COLO829 (cell line): ENCODE measurements at regions not wholly inside any gene's neighbourhood (a gene's known extent, or its start where the extent isn't known, plus 50 kb on each side); places are given as distances from the start of the nearest gene placed in this dataset.

Source experiments
- DNase-seq: peaks from one replicate; pipeline ENCODE4 v3.0.0; 2012; ENCODE audit warnings: low spot score

DNA sequence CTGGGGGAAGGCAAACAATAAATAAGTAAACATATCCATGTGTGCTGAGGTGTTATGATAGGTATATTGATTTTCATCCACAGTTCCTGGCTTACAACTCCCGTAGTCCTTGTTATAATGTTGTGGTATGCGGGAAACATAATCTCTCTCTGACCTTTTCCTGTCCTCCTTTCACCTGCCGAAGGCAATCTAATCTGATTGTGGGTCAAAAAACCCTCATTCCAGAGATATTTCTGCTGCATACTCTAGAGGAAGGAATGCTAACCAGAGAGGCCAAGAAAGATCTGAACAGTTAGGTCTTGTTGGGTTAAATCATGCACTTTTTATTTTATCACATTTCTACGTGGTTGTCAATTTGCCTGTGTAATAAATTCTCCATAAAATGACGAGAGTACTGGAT is 383.6 kb upstream of the SEMA6D start:
- DNase-seq: no peak

DNA sequence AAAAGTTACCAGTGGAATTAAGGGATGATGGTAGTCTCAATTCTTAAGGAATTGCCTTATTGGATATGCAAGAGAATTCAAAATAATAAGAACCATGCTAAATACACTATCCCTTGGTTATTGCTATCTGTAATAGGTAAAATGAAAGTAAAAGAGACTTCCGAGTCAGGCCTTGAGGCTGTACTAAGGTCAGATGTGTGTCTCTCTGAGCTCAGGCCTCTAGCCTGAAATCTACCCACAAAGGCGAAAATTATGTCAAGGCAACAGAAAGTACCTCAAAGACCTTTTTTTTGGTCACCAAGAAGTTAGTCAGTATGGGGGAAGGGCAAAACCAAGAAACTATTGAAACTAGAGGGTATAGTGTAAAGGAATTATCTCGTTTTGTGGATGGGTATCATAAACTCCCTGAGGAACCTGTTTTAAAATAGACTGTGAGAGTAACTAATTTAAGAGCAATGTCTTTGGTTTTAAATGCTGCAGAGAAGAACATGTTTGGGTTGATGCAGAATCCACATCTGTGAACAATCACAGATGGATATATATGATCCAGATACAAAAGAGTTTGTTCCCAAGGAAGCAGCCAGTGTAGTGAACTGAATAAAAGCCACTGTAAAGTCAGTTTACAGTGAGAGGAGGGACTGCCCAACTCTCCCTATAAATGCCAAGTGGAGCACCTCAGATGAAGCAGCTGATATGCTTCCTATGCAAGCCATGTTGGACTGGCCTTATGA is 382.3 kb upstream of the SEMA6D start:
- DNase-seq: no peak

DNA sequence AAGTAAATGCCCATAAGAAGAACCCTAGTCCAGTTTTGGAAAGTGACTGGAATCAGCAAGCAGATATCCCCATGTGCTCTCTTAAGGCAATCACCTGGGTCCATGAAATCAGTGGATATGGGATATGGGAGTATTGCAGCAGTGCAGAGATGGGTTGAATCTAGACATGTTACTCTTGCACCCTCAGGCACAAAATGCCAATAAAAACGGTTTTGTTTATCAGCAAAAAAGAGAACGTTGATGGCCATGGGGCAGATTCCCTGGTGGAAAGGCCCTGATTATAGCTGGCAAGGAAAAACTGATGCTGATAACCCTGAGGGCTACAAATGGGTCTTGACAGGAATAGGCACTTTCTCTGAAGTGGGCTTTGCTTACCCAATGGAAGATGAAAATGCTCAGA is 380.2 kb upstream of the SEMA6D start:
- DNase-seq: no peak

DNA sequence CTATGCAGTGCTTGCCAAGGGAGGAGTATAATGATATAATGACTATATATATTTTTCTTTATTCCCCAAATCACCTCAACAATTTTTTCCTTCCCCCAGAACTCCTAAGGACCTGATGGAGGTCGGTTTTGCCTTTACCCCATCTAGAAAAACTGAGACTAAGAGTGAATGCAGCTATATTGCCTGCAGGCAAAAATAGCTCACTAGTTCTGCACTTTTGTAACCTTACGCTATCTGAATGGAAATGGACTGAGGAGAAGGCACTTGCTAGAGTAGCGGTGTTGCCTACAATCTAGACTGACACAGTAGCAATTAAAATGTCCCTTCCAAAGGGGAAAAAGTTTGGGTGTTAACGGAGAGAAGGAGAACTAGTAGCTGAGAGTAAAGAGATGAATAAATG is 379.5 kb upstream of the SEMA6D start:
- DNase-seq: no peak

DNA sequence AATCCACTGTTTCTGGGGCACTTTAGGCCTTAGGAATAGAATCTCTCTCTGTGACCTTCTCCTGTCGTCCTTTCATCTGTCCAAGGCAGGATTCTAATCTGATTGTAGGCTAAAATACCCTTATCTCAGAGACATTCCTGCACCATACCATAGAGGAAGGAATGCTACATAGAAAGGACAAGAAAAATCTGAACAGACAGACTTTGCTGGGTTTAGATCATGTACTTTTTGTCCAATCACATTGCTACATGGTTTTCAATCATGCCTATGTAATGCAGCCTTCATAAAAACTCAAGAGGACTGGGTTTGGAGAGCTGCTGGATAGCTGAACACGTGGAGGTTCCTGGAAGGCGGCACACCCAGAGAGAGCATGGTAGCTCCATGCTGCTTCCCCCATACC is 378.5 kb upstream of the SEMA6D start:
- no peak for DNase-seq

DNA sequence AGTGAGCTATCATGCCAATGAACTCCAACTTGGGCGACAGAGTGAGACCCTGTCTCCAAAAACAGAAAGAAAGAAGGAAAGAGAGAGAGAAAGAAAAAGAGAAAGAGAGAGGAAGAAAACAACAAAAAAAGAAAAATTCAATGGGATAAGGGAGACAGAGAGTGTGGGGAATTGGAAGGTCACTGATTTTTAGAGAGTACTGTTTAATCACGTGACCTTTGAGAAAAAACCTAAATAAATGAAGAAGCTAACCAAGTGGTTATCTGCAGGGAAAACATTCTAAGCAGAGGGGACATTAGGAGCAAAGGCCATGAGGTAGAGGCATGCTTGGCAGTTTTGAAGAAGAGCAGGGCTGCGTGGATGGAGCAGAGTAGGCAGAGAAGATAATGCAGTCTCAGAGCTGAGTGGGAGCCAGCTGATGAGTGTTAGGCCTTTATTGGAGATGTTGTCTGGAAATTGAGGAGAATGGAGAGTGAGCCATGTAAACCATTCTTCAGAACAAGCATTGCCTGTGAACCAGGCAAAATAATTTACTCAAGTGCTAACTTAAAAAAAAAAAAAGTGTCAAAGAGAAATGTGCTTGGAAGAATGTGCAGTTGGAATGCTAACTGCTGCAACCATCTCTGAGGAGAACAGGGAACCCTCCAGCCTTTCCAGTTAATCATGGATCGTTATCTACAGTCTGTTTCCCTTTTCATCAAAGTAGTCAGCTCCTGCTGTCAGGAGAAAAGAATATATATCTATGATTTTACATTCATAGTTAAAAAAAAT is 377.3 kb upstream of the SEMA6D start:
- DNase-seq: no peak

DNA sequence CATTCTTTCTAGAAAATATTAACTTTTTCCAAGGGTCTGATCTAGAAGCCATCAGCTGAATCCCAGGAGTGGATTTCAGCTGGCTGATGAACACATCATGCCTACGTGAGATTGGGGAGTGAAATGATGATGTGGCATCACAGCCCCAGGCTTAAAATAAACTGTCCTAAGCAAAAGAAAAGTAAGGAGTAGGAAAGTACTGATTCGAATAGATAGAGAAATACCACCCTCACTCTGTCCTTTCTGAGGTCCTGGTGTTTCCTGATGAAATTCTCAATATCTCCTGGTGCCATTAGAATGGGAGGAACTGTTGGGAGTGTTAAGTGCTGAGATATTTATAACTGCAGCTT is 376.8 kb upstream of the SEMA6D start:
- no peak for DNase-seq

DNA sequence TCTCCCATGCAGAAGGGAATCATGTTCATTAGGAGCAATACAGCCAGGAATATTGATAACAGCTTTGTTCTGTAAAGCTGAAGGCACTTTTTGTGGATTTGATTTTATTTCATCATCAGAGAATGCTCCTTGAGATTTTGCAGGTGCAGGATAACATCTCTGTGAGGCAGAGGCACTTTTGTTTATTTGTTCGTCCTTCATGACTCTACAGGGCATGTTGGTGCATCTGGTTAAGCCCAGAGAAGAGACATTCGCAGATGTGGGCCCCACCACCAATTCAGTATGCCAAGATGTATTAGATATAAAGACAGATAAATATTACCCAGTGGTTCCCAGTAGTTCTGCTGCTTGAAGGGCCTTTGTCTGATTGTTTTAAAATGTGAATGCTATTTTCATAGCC is 368.1 kb upstream of the SEMA6D start:
- DNase-seq: no peak

DNA sequence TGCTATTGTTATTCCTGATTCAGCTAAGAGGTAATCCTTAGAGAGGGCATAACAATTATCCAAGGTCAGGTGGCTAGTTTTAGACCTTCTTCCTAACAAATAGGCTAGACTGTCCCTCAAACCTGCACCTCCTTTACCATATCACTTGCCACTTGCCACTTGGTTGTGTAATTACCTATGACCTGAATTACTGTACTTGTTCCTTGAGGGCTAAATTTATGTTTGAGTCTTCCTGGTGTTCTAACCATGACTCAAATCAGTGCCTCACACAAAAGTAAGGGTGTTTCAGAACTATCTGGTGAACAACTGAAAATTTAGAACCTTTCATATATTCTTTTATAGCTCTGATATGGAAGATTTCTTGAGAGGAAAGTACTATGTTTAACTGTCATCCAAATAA is 365.8 kb upstream of the SEMA6D start:
- no peak for DNase-seq

DNA sequence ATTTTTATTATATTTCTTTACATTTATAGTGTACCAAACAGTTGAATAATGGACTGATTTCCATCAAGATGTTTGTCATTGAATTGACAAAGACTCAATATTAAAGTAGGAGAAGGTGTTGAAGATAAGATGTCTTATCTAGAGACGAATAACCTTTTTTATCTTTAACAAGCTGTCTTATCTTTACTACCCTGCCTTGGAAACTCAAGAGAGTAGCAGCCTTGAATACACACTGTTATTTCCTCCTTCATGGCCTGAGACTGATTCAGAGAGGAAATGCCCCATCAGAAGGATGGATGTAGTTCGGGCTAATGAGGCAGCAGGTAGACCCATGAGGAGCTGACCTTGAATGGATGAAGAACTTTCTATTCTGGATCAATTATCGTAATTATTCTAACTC is 365.1 kb upstream of the SEMA6D start:
- no peak for DNase-seq

DNA sequence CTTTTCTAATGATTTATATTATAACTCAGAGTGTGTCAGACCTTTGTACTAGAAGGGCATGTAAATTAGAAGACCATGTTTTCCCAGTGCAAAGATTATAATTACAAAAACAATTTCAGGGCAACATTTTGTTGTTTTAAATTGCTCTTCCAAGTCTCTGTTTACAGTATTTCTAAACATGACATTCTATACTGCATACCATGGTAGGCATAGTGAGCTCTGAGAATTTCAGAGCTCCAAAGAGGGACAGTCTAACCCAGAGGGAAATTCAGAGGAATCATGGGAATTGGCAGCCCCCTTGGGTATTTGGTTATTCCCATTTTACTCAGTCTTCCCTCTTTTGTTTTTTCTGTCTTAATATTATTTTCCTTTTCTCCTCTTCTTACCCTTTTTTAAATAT is 361.5 kb upstream of the SEMA6D start:
- DNase-seq: no peak

DNA sequence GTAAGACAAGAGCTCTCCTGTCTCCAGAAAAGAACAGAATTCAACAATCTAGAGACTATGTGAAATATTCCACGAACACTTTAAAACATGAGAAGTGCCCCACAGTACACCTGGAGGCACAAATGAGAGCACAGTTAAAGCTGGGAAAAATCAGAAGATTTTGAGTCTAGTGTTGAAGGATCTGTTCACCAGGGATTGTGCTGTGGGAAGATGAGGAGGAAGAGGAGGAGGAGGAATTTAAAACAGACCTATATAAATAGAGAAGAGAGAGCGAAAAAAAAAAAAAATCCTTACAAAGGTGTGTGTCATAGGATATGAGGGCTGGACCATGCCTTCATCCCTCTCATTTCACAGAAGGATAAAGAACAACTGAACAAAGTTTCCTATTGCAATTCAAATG is 361.0 kb upstream of the SEMA6D start:
- DNase-seq: no peak

DNA sequence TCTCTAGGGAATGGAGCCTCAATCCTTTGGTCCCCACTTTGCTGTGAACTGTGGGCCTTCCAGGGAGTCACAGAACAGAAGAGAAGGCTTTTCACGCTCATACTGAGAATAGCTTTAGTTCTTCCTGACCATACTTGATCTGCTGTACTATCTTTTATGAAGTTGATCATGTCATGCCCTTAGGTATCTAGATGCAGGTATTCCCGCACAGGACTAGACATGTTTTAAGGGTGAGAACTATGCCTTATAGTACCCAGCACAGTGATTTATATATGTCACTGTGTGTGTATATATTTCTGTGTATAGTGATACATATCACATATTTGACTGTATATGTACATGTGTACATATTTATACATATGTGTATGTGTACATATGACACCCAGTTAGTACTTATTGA is 358.4 kb upstream of the SEMA6D start:
- no peak for DNase-seq

DNA sequence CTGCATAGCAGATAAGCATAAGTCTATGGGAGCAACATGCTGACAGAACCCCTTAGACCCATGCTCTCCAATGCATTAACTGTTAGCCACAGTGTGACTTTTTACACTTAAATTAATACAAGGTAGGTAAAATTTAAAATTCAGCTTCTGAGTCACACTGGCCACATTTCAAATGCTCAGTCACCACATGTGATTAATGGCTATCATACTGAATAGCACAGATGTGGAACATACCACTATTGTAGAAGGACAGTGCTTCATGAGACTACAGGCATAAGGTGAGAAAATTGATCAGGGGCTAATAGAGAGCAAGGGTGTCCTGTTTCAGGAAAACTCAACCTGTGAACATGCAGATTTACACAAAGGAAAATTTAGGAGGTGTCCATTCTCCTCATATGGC is 357.0 kb upstream of the SEMA6D start:
- no peak for DNase-seq

DNA sequence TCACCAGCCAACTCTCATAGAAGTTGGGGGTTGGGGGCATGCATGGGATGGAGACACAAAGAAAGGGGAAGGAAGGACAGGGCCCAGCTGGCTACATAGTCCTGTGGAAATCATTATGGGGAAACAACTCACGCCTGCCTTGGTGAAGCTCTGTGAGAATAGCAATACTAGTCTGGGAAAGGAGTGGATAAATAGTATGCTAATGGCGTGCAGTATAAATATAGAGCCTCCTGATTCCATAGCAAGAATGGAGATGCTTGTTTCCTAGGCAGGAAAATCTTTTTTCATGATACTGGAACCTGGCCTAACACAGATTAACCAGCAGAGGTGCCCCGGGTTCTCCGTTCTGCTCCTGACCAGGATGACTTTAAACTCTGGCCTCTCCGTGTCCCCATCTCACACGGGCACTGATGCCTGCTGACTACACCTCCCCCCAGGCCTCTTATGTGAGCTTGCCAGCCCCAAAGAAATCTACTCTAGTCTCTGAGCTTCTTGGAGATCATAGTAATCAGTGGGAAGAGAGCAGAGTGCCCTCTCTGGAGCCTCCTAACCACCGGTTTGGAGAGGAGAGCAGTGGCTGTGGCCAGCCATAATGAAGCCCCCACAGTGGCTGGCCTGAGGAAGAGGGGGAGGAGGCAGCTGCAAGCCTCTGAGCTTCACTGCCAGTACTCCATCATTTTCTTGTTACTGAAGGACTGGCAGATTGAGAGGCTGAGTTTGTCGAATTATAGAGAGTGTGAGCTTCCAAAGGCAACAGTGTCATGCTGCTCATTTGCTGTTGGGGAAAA is 355.0 kb upstream of the SEMA6D start:
- DNase-seq: no peak

DNA sequence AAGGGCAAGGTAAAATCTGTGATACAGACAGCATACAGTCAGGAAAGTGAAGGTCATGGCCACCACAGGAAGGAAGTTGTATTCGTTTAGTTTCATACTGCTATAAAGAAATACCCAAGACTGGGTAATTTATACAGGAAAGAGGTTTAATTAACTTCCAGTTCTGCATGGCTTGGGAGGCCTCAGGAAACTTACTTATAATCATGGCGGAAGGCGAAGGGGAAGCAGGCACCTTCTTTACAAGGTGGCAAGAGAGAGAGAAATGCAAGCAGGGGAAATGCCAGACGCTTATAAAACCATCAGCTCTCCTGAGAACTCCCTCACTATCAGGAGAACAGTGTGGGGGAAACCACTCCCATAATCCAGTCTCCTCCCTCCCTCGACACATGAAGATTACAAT is 353.7 kb upstream of the SEMA6D start:
- DNase-seq: no peak

DNA sequence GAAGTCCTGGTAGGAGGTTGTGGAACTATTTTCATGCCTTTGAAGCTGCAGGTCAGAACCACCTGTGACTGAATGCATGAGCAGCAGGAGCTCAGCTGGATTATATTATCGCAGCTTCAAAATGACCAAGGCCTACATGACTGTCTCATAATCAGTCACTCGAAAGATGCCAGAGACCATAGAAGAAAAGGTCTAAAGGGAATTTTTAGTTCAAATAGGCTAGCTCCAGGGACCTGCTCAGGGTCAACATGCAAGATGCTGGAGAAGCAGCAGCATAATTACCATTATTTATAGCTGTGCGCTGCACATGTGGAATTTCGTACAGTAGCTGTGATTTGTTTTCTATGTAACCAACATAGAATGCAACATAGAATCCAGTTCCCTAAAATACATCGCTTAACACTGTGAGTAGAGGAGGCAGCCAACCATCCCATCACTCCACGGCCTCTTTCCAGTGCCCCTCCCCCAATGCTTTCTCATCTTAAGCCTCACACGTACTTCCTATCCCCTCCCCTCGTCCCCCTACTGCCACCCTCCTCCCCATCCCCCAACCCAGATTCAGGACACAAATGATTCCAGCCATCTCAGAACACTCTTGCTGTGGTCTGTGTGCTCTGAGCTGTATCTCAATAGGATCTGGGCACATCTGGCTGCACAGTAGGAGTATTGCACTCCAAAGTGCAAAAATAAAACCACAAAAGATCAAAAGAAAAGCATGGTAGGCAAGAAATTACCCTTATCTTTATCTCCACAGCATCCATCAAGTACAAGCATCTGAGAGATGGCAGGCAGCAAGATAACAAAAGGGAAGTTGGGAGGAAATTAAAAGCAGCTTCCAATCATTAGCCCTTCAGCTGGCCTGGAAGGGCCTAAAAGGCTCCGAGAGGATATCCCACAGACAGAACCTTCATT is 352.8 kb upstream of the SEMA6D start:
- no peak for DNase-seq

DNA sequence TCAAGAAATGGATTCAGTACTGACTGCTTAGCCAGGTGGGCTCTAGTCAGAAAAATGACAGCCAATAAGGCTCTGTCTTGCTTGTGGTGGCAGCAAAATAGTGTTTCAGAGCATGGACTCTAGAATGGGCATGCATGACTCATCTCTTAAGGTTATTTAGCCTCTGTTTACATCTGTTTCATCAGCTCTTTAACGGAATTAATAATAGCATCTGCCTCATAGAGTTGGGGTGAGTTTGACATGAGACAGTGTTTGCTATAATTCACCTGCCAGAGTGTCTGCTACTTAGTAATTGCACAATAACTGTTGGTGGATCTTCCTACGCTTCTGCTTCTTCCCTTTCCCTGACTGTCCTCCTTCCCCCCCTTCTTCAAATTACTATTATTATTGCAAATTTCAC is 350.4 kb upstream of the SEMA6D start:
- DNase-seq: no peak

DNA sequence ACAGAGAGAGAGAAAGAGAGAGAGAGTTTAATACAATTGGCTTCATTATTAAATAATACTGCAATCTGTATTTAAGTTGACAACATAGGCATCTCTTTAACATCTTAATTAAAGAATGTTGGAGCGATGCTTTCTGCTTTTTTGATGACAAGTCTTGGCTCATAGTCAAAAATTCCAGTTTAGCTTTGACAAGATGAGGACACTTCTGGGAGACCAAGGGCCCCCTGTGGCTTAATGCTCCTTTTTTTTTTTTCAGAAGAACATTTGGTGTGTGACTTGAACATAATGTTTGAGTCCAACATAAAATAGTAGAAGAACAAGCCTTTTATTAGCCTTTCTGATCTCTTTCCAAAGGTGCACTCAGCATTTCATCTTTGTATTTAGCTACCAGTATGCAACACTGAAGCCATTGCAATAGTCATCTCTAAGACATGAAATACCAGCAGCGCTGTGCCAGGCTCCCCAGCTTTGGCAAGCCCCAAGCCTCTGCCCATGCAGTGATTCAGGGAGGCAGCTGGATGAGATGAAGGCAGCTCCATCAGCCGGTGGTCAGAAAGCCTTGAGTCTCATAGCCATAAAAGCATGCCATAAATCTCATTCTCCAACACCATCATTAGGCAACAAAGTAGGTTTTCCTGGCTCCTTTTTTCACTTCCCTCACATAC is 349.4 kb upstream of the SEMA6D start:
- no peak for DNase-seq

DNA sequence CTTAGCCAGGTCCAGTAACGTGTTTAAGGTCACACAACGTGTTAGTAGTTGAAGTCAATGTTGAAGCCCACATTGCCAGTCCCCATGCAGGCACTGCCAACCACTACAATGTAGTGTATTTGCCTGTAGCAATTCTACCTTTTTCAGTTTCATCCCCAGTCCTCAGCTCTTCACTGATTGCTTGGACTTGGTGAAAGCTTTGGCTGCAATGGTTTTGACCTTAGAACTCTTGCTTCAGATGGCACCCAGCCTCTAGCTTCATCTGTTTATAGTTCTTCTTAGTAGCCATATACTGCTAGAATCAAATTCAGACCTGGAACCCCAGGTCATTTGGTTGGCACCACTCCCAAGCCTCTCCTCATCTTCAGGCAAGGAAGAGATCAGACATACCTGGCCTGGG is 345.4 kb upstream of the SEMA6D start:
- no peak for DNase-seq

DNA sequence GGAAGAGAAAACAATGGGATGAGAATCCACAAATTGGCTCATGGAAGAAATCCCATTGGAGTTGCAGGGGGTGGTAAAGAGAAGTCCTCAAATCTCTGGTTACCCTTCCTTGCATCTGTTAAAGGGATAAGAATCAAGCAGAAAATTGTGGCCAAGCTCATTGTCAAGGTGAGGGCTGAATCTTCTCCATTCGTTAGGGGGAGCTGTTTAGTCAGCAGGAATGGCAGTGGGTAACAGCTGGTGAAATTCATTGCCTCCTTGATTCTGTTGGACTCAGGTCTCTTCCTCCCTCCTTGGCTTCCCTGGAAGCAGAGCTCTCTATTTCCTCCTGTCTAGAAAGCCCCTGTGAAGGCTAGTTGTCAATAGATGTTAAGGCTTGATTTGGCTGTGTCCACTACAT is 343.1 kb upstream of the SEMA6D start:
- peak; percentile 18 for DNase-seq

DNA sequence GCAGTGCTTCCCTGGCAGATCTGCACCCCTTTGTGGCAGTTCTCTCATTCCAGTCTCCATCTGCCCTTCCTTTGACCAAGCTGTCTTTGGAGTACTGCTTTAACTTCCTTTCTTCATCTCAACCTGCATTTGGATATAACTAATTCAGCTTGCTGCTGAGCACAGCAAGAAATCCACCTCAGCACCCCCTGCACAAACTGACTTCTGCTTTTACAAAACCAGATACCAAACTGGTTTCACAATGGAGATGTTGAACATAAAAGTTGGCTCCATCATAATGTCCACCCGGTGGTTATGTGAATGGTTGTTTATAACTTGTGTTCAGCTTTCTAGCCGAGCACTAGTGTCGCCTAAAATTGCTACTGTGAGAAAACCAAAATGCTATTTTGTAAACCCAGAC is 341.1 kb upstream of the SEMA6D start:
- no peak for DNase-seq
